ENCODE measurements at regions not wholly inside any gene's neighbourhood (a gene's known extent, or its start where the extent isn't known, plus 50 kb on each side); places are given as distances from the start of the nearest gene placed in this dataset.
"Not testable (repeated sequence)": the region's sequence is repeated elsewhere in the genome, so short reads cannot be mapped to it uniquely, and the experiment has no call there.

- H3K27ac ChIP-seq, result no peak overlapping the region
- TF ChIP-seq ZFX (IDR thresholded peaks at IDR 0.05; ENCODE audit: borderline replicate concordance) (no peak), CTCF (IDR thresholded peaks at IDR 0.05) (no peak)
Observed at GRCh38 chr4:64776820-64777219, 367.6 kb upstream of the TECRL start.

DNA sequence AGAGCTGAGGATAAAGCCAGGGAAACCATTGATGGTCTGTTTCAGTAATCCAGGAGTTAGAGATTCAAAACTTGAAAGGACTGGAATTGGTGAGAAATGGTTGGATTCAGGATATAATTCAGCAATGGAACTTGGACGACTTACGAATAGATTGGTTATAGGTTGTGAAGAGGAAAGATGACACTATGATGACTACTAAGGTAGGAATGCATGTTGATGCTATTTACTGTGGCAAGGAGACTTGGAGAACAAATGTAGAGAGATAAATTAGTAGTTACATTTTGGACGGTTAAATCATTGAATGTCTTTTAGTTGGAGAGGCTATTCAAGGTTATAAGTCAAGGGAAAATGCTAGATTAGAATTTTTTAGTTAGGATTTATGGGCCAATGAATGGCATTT is 365.4 kb upstream of the TECRL start:
- no peak for TF ChIP-seq CTCF (IDR thresholded peaks at IDR 0.05)
- no peak overlapping the region for H3K27ac ChIP-seq

DNA sequence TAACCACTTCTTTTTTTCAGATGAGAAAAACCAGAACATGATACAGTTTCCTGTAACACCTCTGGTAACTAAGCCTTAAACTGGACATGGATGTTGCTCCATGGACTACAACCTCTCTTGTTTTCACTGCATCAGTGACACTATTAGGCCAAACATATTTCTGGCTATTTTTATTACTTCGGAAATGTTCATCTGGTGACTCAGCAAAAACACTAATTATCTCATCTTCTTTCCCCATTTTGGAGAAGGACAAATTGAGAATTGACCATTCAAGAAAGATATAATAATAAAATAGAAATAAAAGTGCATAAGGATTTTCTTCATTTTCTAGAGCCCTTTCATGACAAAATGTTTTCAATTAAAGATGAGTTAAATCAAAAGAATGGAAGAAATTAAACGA is 361.9 kb upstream of the TECRL start:
- TF ChIP-seq CTCF (IDR thresholded peaks at IDR 0.05), result no peak
- TF ChIP-seq ZFX (IDR thresholded peaks at IDR 0.05; ENCODE audit: borderline replicate concordance), result no peak
- H3K27ac ChIP-seq, result no peak overlapping the region

DNA sequence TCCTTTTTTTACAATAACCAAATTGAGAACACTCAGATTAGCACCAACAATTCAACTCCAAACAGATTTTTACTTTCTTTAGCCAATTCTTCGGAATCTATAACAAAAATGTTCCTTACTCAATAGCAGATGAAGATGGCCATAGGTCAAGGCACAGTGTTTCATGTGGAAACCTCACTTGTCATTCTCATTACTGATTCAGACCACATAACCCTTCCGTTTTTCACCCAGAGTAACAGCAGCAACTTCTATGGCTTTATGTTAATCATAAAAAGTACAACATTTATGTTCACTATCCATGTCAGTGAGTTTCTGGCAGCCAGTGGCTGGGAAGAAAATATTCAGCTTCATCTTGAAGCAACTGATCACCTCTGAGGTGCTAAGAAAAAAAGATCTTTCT is 358.3 kb upstream of the TECRL start:
- no peak overlapping the region for H3K27ac ChIP-seq
- TF ChIP-seq ZFX (IDR thresholded peaks at IDR 0.05; ENCODE audit: borderline replicate concordance) (no peak), CTCF (IDR thresholded peaks at IDR 0.05) (no peak)

- no peak overlapping the region for H3K27ac ChIP-seq
- no peak for TF ChIP-seq ZFX (IDR thresholded peaks at IDR 0.05; ENCODE audit: borderline replicate concordance)
Observed at GRCh38 chr4:64766565-64766964, 357.3 kb upstream of the TECRL start.

DNA sequence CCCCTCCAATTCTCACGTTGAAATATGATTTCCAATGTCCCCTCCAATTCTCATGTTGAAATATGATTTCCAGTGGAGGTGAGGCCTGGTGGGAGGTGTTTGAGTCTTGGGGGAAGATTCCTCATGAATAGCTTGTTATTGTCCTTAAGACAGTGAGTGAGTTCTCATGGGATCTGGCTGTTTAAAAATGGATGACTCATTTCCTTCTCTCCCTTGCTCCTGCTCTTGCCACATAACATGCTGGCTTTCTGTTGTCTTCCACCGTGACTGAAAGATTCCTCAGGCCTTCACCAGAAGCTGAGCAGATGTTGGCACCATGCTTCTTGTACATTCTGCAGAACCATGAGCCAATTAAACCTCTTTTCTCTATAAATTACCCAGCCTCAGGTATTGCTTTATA is 346.8 kb upstream of the TECRL start:
- TF ChIP-seq ZFX (IDR thresholded peaks at IDR 0.05; ENCODE audit: borderline replicate concordance), result no peak
- no peak for TF ChIP-seq CTCF (IDR thresholded peaks at IDR 0.05)
- H3K27ac ChIP-seq, result no peak overlapping the region

DNA sequence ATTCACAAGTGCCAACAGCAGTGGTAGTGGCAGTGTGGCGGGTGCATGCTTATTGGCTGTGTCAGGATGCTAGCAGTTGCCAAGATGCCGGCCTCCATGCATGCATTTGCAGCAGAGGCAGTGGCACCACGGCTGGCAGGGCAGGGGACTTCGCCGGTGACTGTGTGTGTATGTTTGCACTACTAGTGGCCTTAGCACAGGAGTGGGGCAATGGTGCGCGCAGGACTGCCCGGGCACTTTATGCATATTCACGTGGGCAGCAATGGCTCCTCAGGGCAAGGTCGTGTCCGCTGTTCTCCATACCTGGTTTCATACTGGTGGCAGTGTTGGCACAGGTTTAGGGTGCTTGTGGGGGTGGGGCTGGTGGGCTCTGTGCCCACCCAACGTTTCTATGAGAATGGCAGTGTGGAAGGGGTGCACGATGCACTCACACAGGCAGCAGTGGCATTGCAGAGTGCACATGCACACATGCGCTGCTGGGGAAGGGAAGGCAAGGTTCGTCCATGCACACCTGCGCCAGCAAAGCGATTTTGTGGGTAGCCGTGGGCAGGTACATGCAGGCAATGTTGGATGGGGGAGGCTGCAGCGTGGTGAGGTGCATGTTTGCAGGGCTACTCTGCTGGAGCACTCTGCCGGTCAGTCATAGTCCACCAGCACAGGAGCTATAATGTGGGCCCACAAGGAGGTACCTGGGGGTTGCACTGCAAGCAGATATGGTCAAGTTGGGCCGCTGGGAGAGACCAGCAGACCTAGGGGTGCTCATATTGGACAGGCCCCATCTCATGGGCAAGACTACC is 338.9 kb upstream of the TECRL start:
- no peak for TF ChIP-seq CTCF (IDR thresholded peaks at IDR 0.05)
- TF ChIP-seq ZFX (IDR thresholded peaks at IDR 0.05; ENCODE audit: borderline replicate concordance), result no peak
- H3K27ac ChIP-seq, result no peak overlapping the region

- H3K27ac ChIP-seq, result no peak overlapping the region
- TF ChIP-seq ZFX (IDR thresholded peaks at IDR 0.05; ENCODE audit: borderline replicate concordance) (no peak), CTCF (IDR thresholded peaks at IDR 0.05) (no peak)
Observed at GRCh38 chr4:64738240-64738639, 329.0 kb upstream of the TECRL start.

- not testable (repeated sequence) for H3K27ac ChIP-seq
Observed at GRCh38 chr4:64737854-64738138, 328.5 kb upstream of the TECRL start.

Data from 22Rv1 (cell line).